SKM-1 (cell line): ENCODE measurements at regions not wholly inside any gene's neighbourhood (a gene's known extent, or its start where the extent isn't known, plus 50 kb on each side); places are given as distances from the start of the nearest gene placed in this dataset.

Experiments
- DNase-seq: peaks from one replicate; lab custom pipeline; 2025; ENCODE audit not compliant: unreplicated experiment; lab: John Stamatoyannopoulos, UW

GRCh38 chr7:112887976-112888375 lies 97.8 kb upstream of the TMEM168 start:
- no peak for DNase-seq

GRCh38 chr7:112887337-112887736 lies 97.1 kb upstream of the TMEM168 start:
- DNase-seq = no peak

- no peak for DNase-seq
These were observed 96.0 kb upstream of the TMEM168 start for GRCh38 chr7:112886208-112886607.

- no peak for DNase-seq
These were observed 92.8 kb upstream of the TMEM168 start for GRCh38 chr7:112882991-112883390.

- no peak for DNase-seq
These were observed 92.3 kb upstream of the TMEM168 start for GRCh38 chr7:112882511-112882910.

GRCh38 chr7:112882022-112882421 lies 91.8 kb upstream of the TMEM168 start:
- DNase-seq = no peak

- no peak for DNase-seq
These were observed 90.7 kb upstream of the TMEM168 start for GRCh38 chr7:112880818-112881418.

GRCh38 chr7:112877691-112878460 lies 87.7 kb upstream of the TMEM168 start:
- no peak for DNase-seq

- no peak for DNase-seq
These were observed 86.7 kb upstream of the TMEM168 start for GRCh38 chr7:112876877-112877276.

GRCh38 chr7:112874909-112875308 lies 84.7 kb upstream of the TMEM168 start:
- no peak for DNase-seq

GRCh38 chr7:112873831-112874553 lies 83.8 kb upstream of the TMEM168 start:
- no peak for DNase-seq

GRCh38 chr7:112869111-112869774 lies 79.0 kb upstream of the TMEM168 start:
- peak; percentile 16 for DNase-seq

- DNase-seq = no peak
These were observed 78.4 kb upstream of the TMEM168 start for GRCh38 chr7:112868609-112869008.

- DNase-seq = no peak
These were observed 76.2 kb upstream of the TMEM168 start for GRCh38 chr7:112866424-112866823.

- DNase-seq = no peak
These were observed 74.2 kb upstream of the TMEM168 start for GRCh38 chr7:112864380-112864779.

- no peak for DNase-seq
These were observed 68.6 kb upstream of the TMEM168 start for GRCh38 chr7:112858838-112859237.

- no peak for DNase-seq
These were observed 65.0 kb upstream of the TMEM168 start for GRCh38 chr7:112855227-112855626.

- no peak for DNase-seq
These were observed 64.0 kb upstream of the TMEM168 start for GRCh38 chr7:112854169-112854568.

GRCh38 chr7:112853422-112853821 lies 63.2 kb upstream of the TMEM168 start:
- DNase-seq = no peak

GRCh38 chr7:112843151-112843550 lies 53.0 kb upstream of the TMEM168 start:
- no peak for DNase-seq
